HepG2 (cell line): ENCODE measurements at regions not wholly inside any gene's neighbourhood (a gene's known extent, or its start where the extent isn't known, plus 50 kb on each side); places are given as distances from the start of the nearest gene placed in this dataset.

Source experiments
- ATAC-seq: fragments of 200-7000 bp; cut with Tn5 transposase; 3 replicates; pipeline ENCODE4 v1.9.1; 2020; ENCODE audit warnings: mild to moderate bottlenecking, moderate library complexity
- BruUV-seq: library from RNA; stranded (reverse); fragments of 400-500 nt; replicated peaks from 2 replicates; lab custom pipeline; 2021; lab: Mats Ljungman, UMichigan
- CTCF ChIA-PET: fragments of 300-600 bp; formaldehyde crosslinking; extraction: SDS; loops from one replicate; lab custom pipeline; 2021; ENCODE audit warnings: low total read pairs, inconsistent platforms, low intra/inter-chr PET ratio; lab: Yijun Ruan, JAX
- POLR2A ChIA-PET: fragments of 350-600 bp; sonication (Branson Sonifier 250); formaldehyde crosslinking; loops from one replicate; lab custom pipeline; 2020; ENCODE audit warnings: antibody characterized with exemption, inconsistent platforms; lab: Yijun Ruan, JAX
- DNase-seq: peaks from one replicate; pipeline ENCODE4 v3.0.0-alpha.2; 2015; ENCODE audit warnings: low spot score
- FAIRE-seq: peaks from 3 replicates; lab custom pipeline; 2011; peaks lifted over from hg19 to GRCh38; lab: Jason Lieb, UNC
- H2AFZ ChIP-seq: one replicate; pipeline ENCODE4 v1.6.1; 2011; ENCODE audit warnings: low read length, inconsistent platforms
- H3K27ac ChIP-seq: fragments of 300-600 bp; 3 replicates; pipeline ENCODE4 v1.8.0; 2011; ENCODE audit warnings: mixed run types, mild to moderate bottlenecking, mixed read lengths, low read length, inconsistent platforms; ENCODE audit not compliant: insufficient read depth; ENCODE audit errors: extremely low read length
- H3K27me3 ChIP-seq, 2 experiments: fragments of 200-600 bp in 1 of 2; 2 replicates in 1 of 2; 3 replicates in 1 of 2; pipeline versions ENCODE4 v1.6.0 to v1.8.0; 2011; ENCODE audit warnings: low read length in 2 of 2, mild to moderate bottlenecking in 2 of 2, moderate library complexity in 2 of 2, inconsistent platforms in 1 of 2; ENCODE audit not compliant: insufficient read depth in 2 of 2, control insufficient read depth in 1 of 2
- H3K36me3 ChIP-seq, 2 experiments: fragments of 200-600 bp in 1 of 2; replicated peaks in 1 of 2; 2 replicates in 1 of 2; 3 replicates in 1 of 2; pipeline versions ENCODE4 v1.5.1 to v1.8.0; 2011; ENCODE audit warnings: low read length in 2 of 2, inconsistent platforms in 1 of 2; ENCODE audit not compliant: insufficient read depth in 2 of 2, control insufficient read depth in 1 of 2
- H3K4me1 ChIP-seq: 2 replicates; pipeline ENCODE4 v1.5.1; 2012; ENCODE audit warnings: low read length, inconsistent platforms; ENCODE audit not compliant: insufficient read depth
- H3K4me2 ChIP-seq: 2 replicates; pipeline ENCODE4 v1.6.0; 2011; ENCODE audit warnings: low read depth, low read length, inconsistent platforms
- H3K4me3 ChIP-seq, 3 experiments: fragments of 200-600 bp in 1 of 3; sonication (generic), shearing (Covaris generic) in 1 of 3; replicated peaks in 1 of 3; 2 replicates each; pipeline ENCODE4 v1.5.1; 2011 to 2016; ENCODE audit warnings: low read length in 3 of 3, inconsistent platforms in 2 of 3, low read depth in 2 of 3, mild to moderate bottlenecking in 2 of 3, control low read depth in 1 of 3, mixed read lengths in 1 of 3; ENCODE audit not compliant: insufficient read depth in 1 of 3
- H3K79me2 ChIP-seq: one replicate; pipeline ENCODE4 v1.6.1; 2011; ENCODE audit warnings: low read length, inconsistent platforms; ENCODE audit not compliant: insufficient read depth
- H3K9ac ChIP-seq: 2 replicates; pipeline ENCODE4 v1.6.0; 2011; ENCODE audit warnings: mild to moderate bottlenecking, low read depth, low read length, inconsistent platforms; ENCODE audit not compliant: insufficient read depth
- H3K9me3 ChIP-seq: 2 replicates; pipeline ENCODE4 v1.5.1; 2012; ENCODE audit warnings: mild to moderate bottlenecking, low read length
- H4K20me1 ChIP-seq: 2 replicates; pipeline ENCODE4 v1.6.0; 2011; ENCODE audit warnings: inconsistent platforms, mild to moderate bottlenecking, low read length, moderate library complexity; ENCODE audit not compliant: insufficient read depth
- ATF7-NPFF ChIP-seq: sonication (generic); formaldehyde crosslinking; IDR thresholded peaks from 2 replicates; pipeline ENCODE4 v1.8.1; 2023; ENCODE audit warnings: mild to moderate bottlenecking, low read depth, missing genetic modification reagents, moderate library complexity
- BRCA1 ChIP-seq: sonication (generic); formaldehyde crosslinking; IDR thresholded peaks from 2 replicates; pipeline ENCODE4 v1.4.0; 2020; ENCODE audit warnings: missing genetic modification reagents
- BRF2 ChIP-seq: sonication (generic); formaldehyde crosslinking; IDR thresholded peaks from 2 replicates; pipeline ENCODE4 v1.8.1; 2022; ENCODE audit warnings: mild to moderate bottlenecking, missing genetic modification reagents
- CBX5 ChIP-seq: sonication (generic); formaldehyde crosslinking; IDR thresholded peaks from 2 replicates; pipeline ENCODE4 v1.4.0; 2020; ENCODE audit warnings: missing genetic modification reagents, borderline replicate concordance
- MLX ChIP-seq: IDR thresholded peaks from 2 replicates; pipeline ENCODE4 v1.6.1; 2016
- PCBP1 ChIP-seq: fragments of 200-400 bp; formaldehyde crosslinking; IDR thresholded peaks from 2 replicates; pipeline ENCODE4 v1.6.1; 2017; ENCODE audit warnings: mild to moderate bottlenecking, low read depth, low read length, borderline replicate concordance
- SRSF9 ChIP-seq: fragments of 200-400 bp; formaldehyde crosslinking; IDR thresholded peaks from 2 replicates; pipeline ENCODE4 v1.6.1; 2018; ENCODE audit warnings: borderline replicate concordance, mild to moderate bottlenecking, low read depth, low read length; ENCODE audit not compliant: insufficient read depth, poor library complexity, severe bottlenecking
- SRY ChIP-seq: sonication (generic); formaldehyde crosslinking; IDR thresholded peaks from 2 replicates; pipeline ENCODE4 v1.8.0; 2022; ENCODE audit warnings: mild to moderate bottlenecking, missing genetic modification reagents
- ZFP62 ChIP-seq: sonication (generic); formaldehyde crosslinking; IDR thresholded peaks from 2 replicates; pipeline ENCODE4 v1.4.0; 2020; ENCODE audit warnings: missing genetic modification reagents
- ZNF589 ChIP-seq: sonication (generic); formaldehyde crosslinking; conservative IDR thresholded peaks from 2 replicates; pipeline ENCODE4 v1.8.0; 2022; ENCODE audit warnings: mild to moderate bottlenecking, moderate library complexity, missing genetic modification reagents
- WGBS: methylation state at CpG from one replicate; pipeline ENCODE4 v1.1.6; 2017; ENCODE audit warnings: low lambda C conversion rate; 5-methylcytosine and 5-hydroxymethylcytosine counted together
- in situ Hi-C: cut with HindIII; loops from 2 replicates; pipeline ENCODE4 v1.10.0; 2017; ENCODE audit warnings: low pct_unique_long_range_greater_than_20kb; ENCODE audit not compliant: extremely low pct_ligation_motif_present
- intact Hi-C: fragments of 100-400 bp; cut with micrococcal nuclease; formaldehyde crosslinking; loops from one replicate; pipeline ENCODE4 v1.10.0; 2022; ENCODE audit not compliant: unreplicated experiment

GRCh38 chr13:68929075-68929745 lies 1178.4 kb upstream of the ATXN8OS start:
- CTCF ChIA-PET, result no interaction called here
- no TSS peak for BruUV-seq
- H2AFZ ChIP-seq, result no peak overlapping the region

More at GRCh38 chr13:68929075-68929745, 1178.4 kb upstream of the ATXN8OS start:
- Histone ChIP-seq H3K27ac (no peak overlapping the region), H3K27me3 (no peaks in the 10 kb centered on the region), H3K79me2 (no peaks in the 10 kb centered on the region), H3K36me3 (no peaks in the 10 kb centered on the region)
- intact Hi-C loops (loop anchor here (5.0 kb wide), 2 partner anchors 117 to 1192 kb away; no protein-coding TSS in a partner anchor), in situ Hi-C loops (loop anchor here (10.0 kb wide), 1 partner anchor 624 kb away; no protein-coding TSS in a partner anchor)
- DNase-seq (no peak), ATAC-seq (no peak)
- 2% methylated on average over 3 of the region's 3 CpGs for WGBS
- POLR2A ChIA-PET, result no interaction called here
- TF ChIP-seq SRY (CRISPR knock-in tag) (no peak), BRCA1 (CRISPR knock-in tag) (no peak), ZFP62 (CRISPR knock-in tag) (no peak), SRSF9 (no peak), MLX (CRISPR knock-in tag) (no peak), ATF7-NPFF (CRISPR knock-in tag) (no peak), ZNF589 (no peak), PCBP1 (no peak), CBX5 (no peak), BRF2 (no peak)
- TF ChIP-seq, all 625 proteins: peak for 0
- FAIRE-seq, result no peak
- Histone ChIP-seq H3K9ac (no peak overlapping the region), H3K4me2 (no peak overlapping the region), H4K20me1 (no peaks in the 10 kb centered on the region), H3K4me3 (no peak overlapping the region), H3K4me1 (no peaks in the 10 kb centered on the region), H3K9me3 (no peaks in the 10 kb centered on the region)
